ENCODE measurements at regions not wholly inside any gene's neighbourhood (a gene's known extent, or its start where the extent isn't known, plus 50 kb on each side); places are given as distances from the start of the nearest gene placed in this dataset.
"Not testable (repeated sequence)": the region's sequence is repeated elsewhere in the genome, so short reads cannot be mapped to it uniquely, and the experiment has no call there.

GRCh38 chrX:84858771-84859170 lies 144.9 kb upstream of the APOOL start:
- not testable (repeated sequence) for H3K4me3 ChIP-seq (replicated peaks in 1 of 2; ENCODE audit: low read depth in 2 of 2, low read length in 2 of 2); DNase-seq (ENCODE audit: low read depth in 2 of 2)

- no peak overlapping the region for H3K4me3 ChIP-seq (replicated peaks in 1 of 2; ENCODE audit: low read depth in 2 of 2, low read length in 2 of 2)
- DNase-seq (ENCODE audit: low read depth in 2 of 2): peak in 1 of 2 donors; percentile 66
- no peak for TF ChIP-seq CTCF (IDR thresholded peaks at IDR 0.05; ENCODE audit: low read depth, low read length)
Measured at GRCh38 chrX:84865113-84865512, 138.6 kb upstream of the APOOL start.

- DNase-seq (ENCODE audit: low read depth in 2 of 2); H3K4me3 ChIP-seq (replicated peaks in 1 of 2; ENCODE audit: low read depth in 2 of 2, low read length in 2 of 2): not testable (repeated sequence)
Measured at GRCh38 chrX:84870281-84870680, 133.4 kb upstream of the APOOL start.

- DNase-seq (ENCODE audit: low read depth in 2 of 2): peak in 1 of 2 donors; percentile 6
- not testable (repeated sequence) for H3K4me3 ChIP-seq (replicated peaks in 1 of 2; ENCODE audit: low read depth in 2 of 2, low read length in 2 of 2)
Measured at GRCh38 chrX:84872160-84872771, 131.4 kb upstream of the APOOL start.

- TF ChIP-seq CTCF (IDR thresholded peaks at IDR 0.05; ENCODE audit: low read depth, low read length): no peak
- H3K4me3 ChIP-seq (replicated peaks in 1 of 2; ENCODE audit: low read depth in 2 of 2, low read length in 2 of 2): no peak overlapping the region
- no peak for DNase-seq (ENCODE audit: low read depth in 2 of 2)
Measured at GRCh38 chrX:84873176-84873575, 130.5 kb upstream of the APOOL start.

- TF ChIP-seq CTCF (IDR thresholded peaks at IDR 0.05; ENCODE audit: low read depth, low read length): no peak
- no peak overlapping the region for H3K4me3 ChIP-seq (replicated peaks in 1 of 2; ENCODE audit: low read depth in 2 of 2, low read length in 2 of 2)
- DNase-seq (ENCODE audit: low read depth in 2 of 2): no peak
Measured at GRCh38 chrX:84876876-84877275, 126.8 kb upstream of the APOOL start.

GRCh38 chrX:84893897-84894296 lies 109.8 kb upstream of the APOOL start:
- TF ChIP-seq CTCF (IDR thresholded peaks at IDR 0.05; ENCODE audit: low read depth, low read length): no peak
- H3K4me3 ChIP-seq (replicated peaks in 1 of 2; ENCODE audit: low read depth in 2 of 2, low read length in 2 of 2): no peak overlapping the region
- DNase-seq (ENCODE audit: low read depth in 2 of 2): no peak

- no peak overlapping the region for H3K4me3 ChIP-seq (replicated peaks in 1 of 2; ENCODE audit: low read depth in 2 of 2, low read length in 2 of 2)
- no peak for TF ChIP-seq CTCF (IDR thresholded peaks at IDR 0.05; ENCODE audit: low read depth, low read length)
- peak; percentile 1 to 41 for DNase-seq (ENCODE audit: low read depth in 2 of 2)
Measured at GRCh38 chrX:84907324-84907968, 96.2 kb upstream of the APOOL start.

Data from cardiac fibroblast (primary cell).